ENCODE measurements at regions not wholly inside any gene's neighbourhood (a gene's known extent, or its start where the extent isn't known, plus 50 kb on each side); places are given as distances from the start of the nearest gene placed in this dataset.

- TF ChIP-seq CTCF (conservative IDR thresholded peaks at IDR 0.05; ENCODE audit: low read depth, low read length) (no peak), EZH2 (IDR thresholded peaks at IDR 0.05; ENCODE audit: borderline replicate concordance, low read depth, low read length, poor library complexity, severe bottlenecking) (no peak)
These were observed 52.9 kb upstream of the SPATS2L start for GRCh38 chr2:200253639-200254038.

All from A673 (cell line).